ENCODE measurements at regions not wholly inside any gene's neighbourhood (a gene's known extent, or its start where the extent isn't known, plus 50 kb on each side); places are given as distances from the start of the nearest gene placed in this dataset.

- CTCF ChIA-PET, result interaction anchor here (1.9 kb wide), 1 partner anchor 20 kb away, joined by 7 read pairs; no protein-coding TSS in a partner anchor
- no peaks in the 10 kb centered on the region for H3K36me3 ChIP-seq (ENCODE audit: control insufficient read depth in 2 of 2, insufficient read depth in 1 of 2, low read length in 2 of 2)
- H3K4me3 ChIP-seq (ENCODE audit: low read depth, low read length), result no peak overlapping the region
- no peak overlapping the region for H3K27ac ChIP-seq (ENCODE audit: extremely low read depth, low read depth, low read length)
- 0 out of 2 replicates have a peak, but pooled peaks cover 2% of the 10 kb centered on the region for H3K4me1 ChIP-seq (ENCODE audit: control insufficient read depth, insufficient read depth, low read length)
- TF ChIP-seq ELK4 (IDR thresholded peaks at IDR 0.05; ENCODE audit: borderline replicate concordance, low read depth, low read length), result no peak
- TF ChIP-seq GLIS1 (tag by site-specific recombination; IDR thresholded peaks at IDR 0.05), result no peak
- no peak for TF ChIP-seq GLIS2 (tag by site-specific recombination; IDR thresholded peaks at IDR 0.05)
- no peak for TF ChIP-seq ZNF18 (tag by site-specific recombination; IDR thresholded peaks at IDR 0.05)
- TF ChIP-seq ZNF514 (tag by site-specific recombination; IDR thresholded peaks at IDR 0.05), result no peak
- TF ChIP-seq ZNF302 (tag by site-specific recombination; IDR thresholded peaks at IDR 0.05; ENCODE audit: low read depth), result no peak
- TF ChIP-seq ZNF449 (tag by site-specific recombination; IDR thresholded peaks at IDR 0.05), result no peak
- no peak for TF ChIP-seq SCRT1 (tag by site-specific recombination; IDR thresholded peaks at IDR 0.05; ENCODE audit: borderline replicate concordance)
- no peak for TF ChIP-seq GLI2 (tag by site-specific recombination; IDR thresholded peaks at IDR 0.05; ENCODE audit: borderline replicate concordance, low read depth)
- TF ChIP-seq ZNF155 (tag by site-specific recombination; IDR thresholded peaks at IDR 0.05), result no peak
- TF ChIP-seq ZNF280D (tag by site-specific recombination; IDR thresholded peaks at IDR 0.05), result no peak
- TF ChIP-seq ZNF549 (tag by site-specific recombination; IDR thresholded peaks at IDR 0.05), result no peak
- TF ChIP-seq REPIN1 (tag by site-specific recombination; IDR thresholded peaks at IDR 0.05; ENCODE audit: low read depth), result no peak
- TF ChIP-seq ZBTB49 (tag by site-specific recombination; IDR thresholded peaks at IDR 0.05; ENCODE audit: low read depth), result no peak
- H3K9me3 ChIP-seq (ENCODE audit: control insufficient read depth, insufficient read depth, low read depth, low read length), result no peaks in the 10 kb centered on the region
- POLR2A ChIA-PET, result no interaction called here
Observed at GRCh38 chr6:137334094-137334493, 114.9 kb upstream of the IFNGR1 start.
